Smooth muscle cell of the brain vasculature (primary cell): ENCODE measurements at regions not wholly inside any gene's neighbourhood (a gene's known extent, or its start where the extent isn't known, plus 50 kb on each side); places are given as distances from the start of the nearest gene placed in this dataset.
A peak's percentile ranks its signal among the peaks of the same experiment; 100 is the strongest.

Experiments used
- DNase-seq: peaks from one replicate; pipeline ENCODE4 v3.0.0-alpha.2; 2012; ENCODE audit warnings: low read depth, low spot score

GRCh38 chr4:56208103-56208502, 179.2 kb downstream of the AASDH start:
- no peak for DNase-seq

DNA sequence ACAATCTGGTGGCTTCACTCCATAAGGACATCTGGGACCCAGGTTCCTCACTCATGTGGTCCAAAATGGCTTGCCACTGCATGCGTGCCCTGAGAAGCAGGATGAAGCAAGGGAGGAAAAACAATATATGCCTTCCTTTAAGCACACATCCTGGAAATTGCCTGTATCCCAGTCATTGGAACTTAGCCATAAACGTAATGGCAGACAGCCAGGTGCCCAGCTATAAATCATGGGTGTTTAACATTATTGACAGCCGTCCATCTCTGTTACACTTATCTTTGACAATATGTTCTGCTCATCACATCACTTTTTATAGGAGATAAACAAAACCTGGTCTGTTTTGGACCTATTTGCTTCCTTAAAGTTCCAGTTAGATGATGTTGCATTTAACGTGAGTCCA, 181.0 kb downstream of the AASDH start:
- DNase-seq: no peak

- DNase-seq: no peak
These were observed 187.0 kb downstream of the AASDH start for GRCh38 chr4:56200275-56200674.

DNA sequence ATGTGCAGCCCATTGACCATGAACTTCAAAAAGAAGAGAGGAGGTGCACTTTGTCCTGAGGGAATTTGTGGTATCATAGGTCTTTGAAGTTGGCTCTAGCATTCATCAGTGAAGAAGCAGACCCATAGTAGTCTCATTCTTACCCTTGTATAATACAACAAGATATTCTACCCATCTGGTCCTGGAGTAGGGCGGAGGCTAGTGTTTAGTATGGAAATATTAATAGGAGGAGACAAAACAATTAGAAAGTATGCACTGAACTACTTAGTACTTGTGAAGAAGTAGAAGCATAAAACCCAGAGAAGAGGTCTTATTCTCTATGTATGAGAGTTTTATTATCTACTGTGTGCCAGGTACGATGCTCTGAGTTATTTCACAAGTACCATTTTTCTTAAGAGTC, 189.0 kb downstream of the AASDH start:
- no peak for DNase-seq

DNA sequence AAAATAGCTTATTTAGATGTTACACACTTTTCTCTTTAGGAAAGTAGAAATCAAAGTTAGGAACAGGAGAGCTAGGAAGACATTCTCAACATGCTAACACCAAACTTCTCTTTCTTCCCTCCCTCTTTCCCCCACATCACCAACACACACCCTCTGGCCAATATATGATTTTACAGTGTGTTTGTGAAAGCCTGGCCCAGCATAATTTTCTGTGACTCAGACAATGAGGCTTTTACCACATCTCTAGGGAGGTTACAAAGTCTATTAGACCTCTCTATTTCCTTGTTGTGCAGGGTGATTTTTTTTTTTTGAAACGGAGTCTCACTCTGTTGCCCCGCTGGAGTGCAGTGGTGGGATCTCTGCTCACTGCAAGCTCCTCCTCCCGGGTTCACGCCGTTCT, 189.9 kb downstream of the AASDH start:
- DNase-seq: no peak

GRCh38 chr4:56195025-56195424, 192.3 kb downstream of the AASDH start:
- DNase-seq: no peak

DNA sequence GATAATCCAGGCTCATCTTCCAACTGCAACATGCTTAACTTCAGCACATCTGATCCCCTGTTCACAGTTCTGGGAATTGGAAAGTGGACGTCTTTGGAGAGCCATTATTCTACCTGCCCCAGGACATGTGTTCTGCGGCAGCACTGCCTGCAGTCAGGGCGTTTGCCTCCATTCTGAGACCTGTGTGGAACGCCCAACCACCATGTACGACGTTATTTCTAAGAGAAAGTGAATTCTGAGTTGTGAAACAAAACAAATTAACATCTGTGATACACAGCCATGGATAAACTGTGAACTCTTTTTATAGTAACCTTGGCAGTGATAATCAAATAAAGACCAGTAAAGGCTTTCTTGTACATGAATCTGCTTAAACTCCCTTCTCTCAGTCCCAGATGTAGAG, 195.8 kb downstream of the AASDH start:
- DNase-seq: no peak

GRCh38 chr4:56187688-56188087, 199.6 kb downstream of the AASDH start:
- DNase-seq: peak; percentile 6

DNA sequence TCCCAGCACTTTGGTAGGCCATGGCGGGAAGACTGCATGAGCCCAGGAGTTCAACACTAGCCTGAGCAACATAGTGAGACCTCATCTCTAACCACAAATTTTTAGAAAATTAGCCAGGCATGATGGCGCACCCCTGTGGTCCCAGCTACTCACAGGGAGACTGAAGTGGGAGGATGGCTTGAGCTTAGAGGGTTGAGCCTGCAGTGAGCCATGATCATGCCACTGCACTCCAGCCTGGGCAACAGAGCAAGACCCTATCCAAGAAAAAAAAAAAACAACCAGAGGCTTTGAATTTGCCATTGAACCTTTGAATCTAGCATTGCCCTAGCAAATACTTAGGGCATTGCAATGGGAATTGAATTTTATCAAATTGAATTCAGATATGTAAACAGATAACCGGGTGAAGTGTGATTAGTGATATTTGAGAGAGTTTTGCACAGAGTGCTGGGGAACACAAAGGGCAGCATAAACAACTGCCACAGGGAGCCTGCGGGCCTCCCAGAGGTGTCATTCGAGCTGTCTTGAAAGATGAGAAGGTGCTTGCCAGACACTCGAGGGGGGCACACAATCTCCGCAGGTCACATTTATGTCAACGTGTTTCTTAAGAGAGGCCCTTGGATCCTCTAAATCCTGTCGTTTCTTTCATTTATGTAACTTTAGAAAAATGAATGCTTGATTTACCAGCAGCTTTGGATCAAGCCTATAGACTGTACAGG, 200.3 kb downstream of the AASDH start:
- DNase-seq: peak; percentile 7

DNA sequence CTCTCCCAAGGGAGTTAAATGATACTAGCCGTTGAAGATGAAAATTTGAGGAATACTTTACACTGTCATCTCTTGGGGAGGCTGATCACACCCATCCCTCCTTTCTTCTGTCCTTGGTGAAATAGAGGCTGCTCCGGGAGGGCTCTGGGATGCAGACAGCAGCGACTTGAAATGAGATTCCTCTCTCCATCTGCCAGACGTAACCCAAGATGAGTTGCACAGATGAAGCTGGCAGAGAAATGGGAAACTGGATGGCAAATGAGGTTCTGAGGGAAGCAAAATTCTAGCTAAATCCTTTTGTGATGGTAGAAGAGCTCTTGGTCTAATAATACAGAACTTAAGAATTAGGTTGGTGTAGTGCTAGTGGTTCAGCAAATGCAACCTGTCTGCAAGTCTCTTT, 201.4 kb downstream of the AASDH start:
- DNase-seq: no peak

- no peak for DNase-seq
These were observed 203.1 kb downstream of the AASDH start for GRCh38 chr4:56184214-56184613.

DNA sequence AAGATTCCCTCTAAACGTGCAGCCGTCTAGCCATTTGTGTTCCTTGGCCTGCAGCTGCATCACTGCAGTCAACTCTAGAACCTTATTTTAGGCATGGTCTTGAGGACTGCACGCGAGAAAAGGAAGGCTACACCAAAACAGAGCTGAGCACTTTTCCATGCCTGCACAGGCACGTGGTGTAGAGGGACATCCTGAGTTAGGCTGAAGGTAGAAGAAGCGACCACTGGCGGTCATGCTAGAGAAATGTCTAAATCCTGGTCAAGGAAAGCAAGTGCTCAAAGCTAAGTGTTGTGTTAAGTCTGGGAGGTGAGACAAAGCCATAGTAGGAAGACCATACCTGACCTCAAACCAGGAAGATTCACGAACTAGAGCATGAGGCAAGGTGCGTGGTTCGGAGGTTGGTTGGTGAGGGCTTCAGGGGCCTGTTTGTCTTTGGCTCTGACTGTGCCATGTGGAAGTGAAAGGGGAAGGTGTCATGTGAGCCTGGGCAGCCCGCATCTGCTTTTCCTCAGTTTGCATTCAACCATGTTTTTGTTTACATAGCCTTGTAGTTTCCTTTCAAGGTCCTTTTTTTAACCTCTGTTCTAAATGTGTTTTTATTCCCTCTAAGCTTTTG, 203.8 kb downstream of the AASDH start:
- DNase-seq: no peak

DNA sequence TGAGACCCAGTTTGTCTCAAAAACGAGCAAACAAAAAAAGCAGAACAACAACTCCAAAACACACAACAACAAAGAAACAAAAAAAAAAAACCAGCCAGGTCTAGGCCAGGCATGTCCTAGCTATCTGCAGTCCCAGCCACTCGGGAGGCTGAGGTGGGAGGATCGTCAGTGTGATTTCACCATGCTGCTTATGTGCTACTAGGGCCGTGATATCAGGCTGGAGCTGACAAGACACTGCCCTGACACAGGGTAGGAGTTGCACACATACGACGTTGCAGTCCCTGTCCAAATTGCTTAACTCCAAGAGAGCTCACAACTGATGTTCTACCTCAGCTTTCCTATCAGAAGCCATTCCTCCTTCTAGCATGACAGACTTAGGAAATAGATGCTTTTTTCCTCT, 204.9 kb downstream of the AASDH start:
- no peak for DNase-seq

DNA sequence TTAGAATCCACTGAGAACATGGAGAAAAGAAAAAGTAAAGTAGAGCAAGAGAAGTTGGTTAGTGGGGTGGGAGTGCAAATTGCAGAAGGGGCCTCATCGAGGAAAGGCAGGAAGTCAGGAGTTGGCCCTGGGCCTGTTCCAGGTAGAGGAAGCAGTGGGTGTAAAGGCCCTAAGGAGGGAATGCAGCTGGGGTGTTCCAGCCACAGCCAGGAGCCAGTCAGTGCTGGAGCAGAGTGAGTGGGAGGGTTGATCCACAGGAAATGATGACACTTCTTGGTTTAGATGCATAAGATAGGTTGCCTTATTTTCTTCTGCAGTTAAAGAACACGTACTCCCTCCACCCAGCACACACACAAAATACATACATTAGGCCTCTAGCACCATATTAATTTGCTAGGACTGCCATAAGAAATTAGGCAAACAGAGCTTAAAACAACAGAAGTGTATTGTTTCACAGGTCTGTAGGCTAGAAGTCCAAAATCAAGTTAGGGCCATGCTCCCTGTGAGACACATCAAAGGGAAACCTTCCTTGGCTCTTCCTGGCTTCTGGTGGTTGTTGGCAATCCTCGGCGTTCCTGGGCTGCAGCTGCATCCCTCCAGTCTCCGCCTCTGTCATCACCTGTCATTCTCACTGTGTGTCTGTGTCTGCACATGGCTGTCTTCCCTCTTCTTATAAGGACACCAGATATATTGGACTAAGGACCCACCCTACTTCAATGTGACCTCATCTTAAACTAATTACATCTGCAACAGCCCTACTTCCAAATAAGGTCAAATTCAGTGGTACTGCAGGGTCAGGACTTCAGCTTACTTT, 205.9 kb downstream of the AASDH start:
- no peak for DNase-seq

DNA sequence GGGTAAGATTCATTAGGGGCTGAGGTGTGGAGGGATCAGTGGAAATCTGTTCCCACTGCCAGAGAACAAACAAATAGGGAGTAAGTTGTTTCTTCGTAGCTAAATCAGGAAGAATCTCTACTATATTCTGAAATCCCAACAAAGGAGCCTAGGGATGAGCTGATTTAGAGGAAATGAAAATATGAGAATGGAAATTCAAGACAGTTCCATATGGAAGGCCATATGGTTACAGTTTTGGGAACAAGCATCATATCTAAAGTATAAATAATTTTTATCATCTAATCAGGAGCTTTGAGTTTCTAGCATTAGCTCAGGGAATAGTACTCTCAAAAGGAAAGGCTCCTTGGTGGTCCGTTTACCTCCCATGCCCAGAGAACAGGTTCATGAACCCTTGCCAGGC, 218.2 kb downstream of the AASDH start:
- DNase-seq: no peak

- no peak for DNase-seq
These were observed 216.2 kb downstream of the CEP135 start for GRCh38 chr4:56164907-56165306.

DNA sequence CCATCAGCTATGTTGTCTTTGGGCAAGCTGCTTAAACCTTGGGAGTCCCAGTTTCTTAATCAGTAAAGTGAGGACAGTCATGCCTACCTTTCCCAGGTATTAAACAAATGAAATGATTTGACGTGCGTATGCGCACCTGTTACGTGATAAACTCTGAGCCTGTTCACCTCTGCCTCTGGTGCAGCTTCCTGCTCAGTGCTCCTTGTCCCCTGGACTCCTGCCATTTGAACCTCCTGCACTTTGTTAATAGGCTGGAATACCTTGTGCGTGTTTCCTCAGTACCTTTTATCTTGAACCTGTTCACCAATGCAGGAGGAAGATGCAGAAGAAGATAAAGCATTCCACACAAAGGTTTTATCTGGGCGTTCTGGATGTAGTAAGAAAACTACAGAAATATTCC, 211.9 kb downstream of the CEP135 start:
- no peak for DNase-seq

DNA sequence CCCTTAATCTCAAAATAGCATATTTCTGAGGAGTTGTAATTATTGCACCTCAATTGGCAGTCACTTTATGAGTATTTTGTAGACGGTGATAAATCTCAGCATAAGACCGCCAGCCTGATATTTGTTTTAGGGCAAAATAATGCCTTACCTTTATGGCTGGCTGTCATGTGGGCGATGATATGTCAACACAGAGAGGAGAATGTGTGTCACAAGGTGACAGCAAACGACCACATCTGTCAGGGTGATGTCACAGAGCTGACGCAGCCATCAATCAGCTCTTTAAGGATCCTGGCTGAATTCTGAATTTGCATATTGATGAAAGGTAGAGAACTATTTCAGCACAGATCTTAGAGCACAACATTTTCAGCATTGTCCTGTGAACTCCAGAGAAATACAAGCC, 209.7 kb downstream of the CEP135 start:
- DNase-seq: no peak

- no peak for DNase-seq
These were observed 207.4 kb downstream of the CEP135 start for GRCh38 chr4:56156141-56156540.

DNA sequence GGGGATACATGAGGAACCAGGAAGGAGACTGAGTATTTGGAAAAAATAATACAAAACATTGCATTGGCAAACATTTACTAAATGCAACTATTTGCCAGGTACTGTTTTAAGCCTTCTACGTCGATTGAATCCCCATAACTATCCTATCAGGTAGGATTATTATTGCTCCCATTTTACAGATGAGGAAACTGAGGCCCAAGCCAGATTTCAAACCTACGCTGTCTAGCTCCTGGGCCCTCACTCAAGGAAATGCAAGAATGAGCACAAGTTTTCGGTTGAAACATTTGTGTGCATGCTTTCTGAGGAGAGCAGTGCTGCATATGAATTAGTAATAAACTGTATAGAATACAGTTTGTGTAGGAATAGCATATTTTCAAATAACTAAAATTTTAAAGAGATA, 206.7 kb downstream of the CEP135 start:
- no peak for DNase-seq

GRCh38 chr4:56149591-56149990, 200.8 kb downstream of the CEP135 start:
- no peak for DNase-seq

DNA sequence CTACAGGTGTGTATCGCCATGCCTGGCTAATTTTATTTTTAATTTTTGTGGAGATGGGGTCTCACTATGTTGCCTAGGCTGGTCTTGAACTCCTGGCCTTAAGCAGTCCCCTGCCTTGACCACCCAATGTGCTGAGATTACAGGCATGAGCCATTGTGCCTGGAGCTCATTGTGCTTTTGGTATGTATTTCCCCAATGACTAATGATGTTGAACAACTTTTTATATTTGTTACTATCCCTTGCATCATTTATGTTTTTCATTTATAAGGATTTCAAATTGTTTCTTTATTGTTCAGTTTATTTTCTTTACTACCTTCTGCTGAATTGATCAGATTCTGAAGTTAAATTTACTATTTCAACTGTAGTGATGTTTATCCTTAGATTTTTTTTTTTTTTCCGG, 199.7 kb downstream of the CEP135 start:
- no peak for DNase-seq

DNA sequence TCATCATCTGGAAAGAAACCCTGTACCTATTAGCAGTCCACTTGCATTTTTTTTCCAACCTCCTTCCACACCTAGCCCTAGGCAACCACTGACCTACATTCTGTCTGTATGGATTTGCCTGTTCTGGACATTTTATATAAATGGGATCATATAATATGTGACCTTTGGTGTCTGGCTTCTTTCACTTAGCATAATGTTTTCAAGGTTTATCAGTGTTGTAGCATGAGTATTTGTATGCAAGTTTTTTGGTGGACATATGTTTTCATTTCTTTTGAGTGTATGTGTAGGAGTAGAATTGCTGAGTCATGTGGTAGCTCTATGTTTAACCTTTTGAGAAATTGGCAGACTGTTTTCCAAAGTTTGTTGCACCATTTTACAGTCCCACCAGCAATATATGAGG, 198.6 kb downstream of the CEP135 start:
- no peak for DNase-seq
